ENCODE measurements at regions not wholly inside any gene's neighbourhood (a gene's known extent, or its start where the extent isn't known, plus 50 kb on each side); places are given as distances from the start of the nearest gene placed in this dataset.

DNA sequence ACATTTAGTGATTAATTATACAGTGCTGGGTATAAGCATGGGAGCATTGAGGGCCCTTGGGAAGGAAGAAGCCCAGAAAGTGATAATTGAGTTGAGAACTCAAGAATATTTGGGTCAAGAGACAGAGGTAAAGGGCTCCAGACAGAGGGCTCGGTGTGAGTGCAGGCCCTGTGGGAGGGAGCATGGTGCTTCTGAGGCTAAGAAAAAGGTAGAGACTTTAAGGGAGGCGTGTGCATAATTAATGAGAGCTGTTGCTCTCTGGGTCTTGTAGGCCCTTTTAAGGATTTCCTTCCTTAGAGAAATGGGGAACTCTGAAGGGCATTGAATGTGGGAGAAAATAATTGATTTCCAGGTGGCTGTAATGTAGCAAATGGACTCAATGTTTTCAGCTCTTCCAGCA, 735.0 kb upstream of the POU3F3 start:
- Histone ChIP-seq H3K9ac (ENCODE audit: low read length) (no peak overlapping the region), H3K36me3 (ENCODE audit: control insufficient read depth, insufficient read depth, low read length) (no peaks in the 10 kb centered on the region), H3K4me1 (ENCODE audit: control insufficient read depth, insufficient read depth, low read length) (no peaks in the 10 kb centered on the region), H3K27ac (ENCODE audit: low read depth, low read length) (no peak overlapping the region), H3K4me3 (ENCODE audit: low read length) (no peak overlapping the region), H3K27me3 (ENCODE audit: control insufficient read depth, insufficient read depth, low read length) (no peaks in the 10 kb centered on the region)

DNA sequence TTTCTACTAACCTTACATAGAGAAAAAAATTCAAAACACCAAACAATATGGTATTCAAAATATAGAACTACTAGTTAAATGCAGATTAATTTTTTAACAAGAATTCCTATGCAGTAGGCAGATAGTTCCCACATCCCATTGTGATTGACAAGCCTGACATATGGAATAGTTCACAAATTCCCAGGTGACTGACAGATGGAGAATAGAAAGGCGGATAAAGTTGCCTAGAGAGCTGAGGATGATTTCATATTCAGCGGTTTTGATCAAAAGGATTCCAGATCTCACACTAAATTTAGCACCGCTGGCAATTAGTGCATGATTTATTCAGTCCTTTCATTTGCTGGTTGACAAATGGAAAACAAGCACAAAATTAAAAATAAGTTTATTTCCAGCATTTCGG, 733.7 kb upstream of the POU3F3 start:
- H3K36me3 ChIP-seq (ENCODE audit: control insufficient read depth, insufficient read depth, low read length) = no peaks in the 10 kb centered on the region
- H3K27ac ChIP-seq (ENCODE audit: low read depth, low read length) = no peak overlapping the region
- H3K4me3 ChIP-seq (ENCODE audit: low read length) = no peak overlapping the region
- H3K4me1 ChIP-seq (ENCODE audit: control insufficient read depth, insufficient read depth, low read length) = no peaks in the 10 kb centered on the region
- no peaks in the 10 kb centered on the region for H3K27me3 ChIP-seq (ENCODE audit: control insufficient read depth, insufficient read depth, low read length)
- no peak overlapping the region for H3K9ac ChIP-seq (ENCODE audit: low read length)

DNA sequence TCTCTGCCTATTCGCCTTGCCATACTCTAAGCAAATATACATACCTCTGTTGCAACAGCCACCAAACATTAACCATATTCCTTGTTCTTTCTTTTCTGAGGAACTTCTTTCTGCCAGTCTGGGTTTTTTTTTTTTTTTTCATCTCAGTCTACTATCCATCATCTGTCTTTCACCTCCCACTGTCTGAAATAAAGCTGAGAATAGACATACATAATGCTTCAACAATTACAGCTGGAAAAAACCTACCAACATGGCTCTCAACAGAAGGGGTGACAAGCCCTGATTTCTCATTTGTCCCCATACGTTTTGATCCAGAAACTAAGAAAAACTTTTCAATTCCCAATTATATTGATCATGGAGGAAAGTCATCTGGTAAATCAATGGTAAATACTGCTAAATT, 728.8 kb upstream of the POU3F3 start:
- Histone ChIP-seq H3K4me3 (ENCODE audit: low read length) (no peak overlapping the region), H3K27me3 (ENCODE audit: control insufficient read depth, insufficient read depth, low read length) (no peaks in the 10 kb centered on the region), H3K9ac (ENCODE audit: low read length) (no peak overlapping the region), H3K27ac (ENCODE audit: low read depth, low read length) (no peak overlapping the region), H3K36me3 (ENCODE audit: control insufficient read depth, insufficient read depth, low read length) (no peaks in the 10 kb centered on the region), H3K4me1 (ENCODE audit: control insufficient read depth, insufficient read depth, low read length) (no peaks in the 10 kb centered on the region)

DNA sequence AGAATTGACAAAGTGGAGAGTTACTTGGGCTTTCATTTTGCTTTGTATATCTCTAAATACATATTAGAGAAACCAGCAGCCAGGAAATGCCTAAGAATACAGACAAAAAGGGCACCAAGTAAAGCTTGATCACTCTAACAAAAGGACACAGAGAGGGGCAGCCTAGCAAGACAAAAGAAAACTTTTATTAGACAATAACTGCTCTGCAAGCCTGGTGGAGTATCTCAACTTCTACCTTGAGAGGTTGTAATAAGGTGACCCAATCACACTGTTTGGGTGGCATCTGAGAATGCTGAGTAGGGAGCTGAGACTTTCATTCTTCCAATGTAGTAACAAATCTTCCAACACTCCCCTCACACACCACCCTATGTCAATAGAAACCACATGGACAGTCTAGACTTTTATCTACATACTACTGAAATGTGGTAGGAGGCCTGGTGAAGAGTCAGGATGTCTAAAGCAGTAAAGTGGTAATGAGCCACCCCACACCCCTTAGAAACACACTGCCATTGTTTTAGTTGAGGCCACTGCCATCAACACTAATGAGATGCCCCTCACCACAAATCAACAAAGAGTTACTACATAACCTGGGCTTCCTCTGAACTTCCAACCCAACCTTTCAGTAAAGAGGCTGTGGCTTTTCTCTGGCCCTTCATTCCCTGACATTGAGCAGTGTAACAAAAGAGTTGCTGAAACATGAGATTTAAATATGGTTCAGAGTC, 726.7 kb upstream of the POU3F3 start:
- Histone ChIP-seq H3K27me3 (ENCODE audit: control insufficient read depth, insufficient read depth, low read length) (no peaks in the 10 kb centered on the region), H3K27ac (ENCODE audit: low read depth, low read length) (no peak overlapping the region), H3K4me1 (ENCODE audit: control insufficient read depth, insufficient read depth, low read length) (no peaks in the 10 kb centered on the region), H3K9ac (ENCODE audit: low read length) (no peak overlapping the region), H3K36me3 (ENCODE audit: control insufficient read depth, insufficient read depth, low read length) (no peaks in the 10 kb centered on the region), H3K4me3 (ENCODE audit: low read length) (no peak overlapping the region)

DNA sequence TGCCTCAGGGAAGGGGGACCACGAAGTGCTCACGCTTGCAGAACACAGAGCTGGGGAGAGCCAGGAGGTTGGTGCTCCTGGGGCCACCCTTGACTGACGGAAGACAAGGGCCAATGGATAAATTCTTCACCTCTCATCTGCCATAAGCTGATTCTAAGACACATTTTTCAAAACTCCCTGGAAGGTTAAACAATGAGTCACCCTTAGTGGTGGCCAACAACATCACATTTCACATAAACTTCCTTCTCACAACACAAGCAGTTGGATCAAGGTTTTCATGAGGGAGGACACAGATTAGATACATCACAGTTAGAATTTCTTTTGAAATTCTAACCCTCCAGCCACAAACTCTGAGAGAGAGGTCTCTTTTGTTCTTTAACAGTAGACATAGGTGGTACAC, 713.6 kb upstream of the POU3F3 start:
- Histone ChIP-seq H3K27me3 (ENCODE audit: control insufficient read depth, insufficient read depth, low read length) (no peaks in the 10 kb centered on the region), H3K4me3 (ENCODE audit: low read length) (no peak overlapping the region), H3K9ac (ENCODE audit: low read length) (no peak overlapping the region), H3K4me1 (ENCODE audit: control insufficient read depth, insufficient read depth, low read length) (no peaks in the 10 kb centered on the region), H3K36me3 (ENCODE audit: control insufficient read depth, insufficient read depth, low read length) (no peaks in the 10 kb centered on the region), H3K27ac (ENCODE audit: low read depth, low read length) (no peak overlapping the region)

DNA sequence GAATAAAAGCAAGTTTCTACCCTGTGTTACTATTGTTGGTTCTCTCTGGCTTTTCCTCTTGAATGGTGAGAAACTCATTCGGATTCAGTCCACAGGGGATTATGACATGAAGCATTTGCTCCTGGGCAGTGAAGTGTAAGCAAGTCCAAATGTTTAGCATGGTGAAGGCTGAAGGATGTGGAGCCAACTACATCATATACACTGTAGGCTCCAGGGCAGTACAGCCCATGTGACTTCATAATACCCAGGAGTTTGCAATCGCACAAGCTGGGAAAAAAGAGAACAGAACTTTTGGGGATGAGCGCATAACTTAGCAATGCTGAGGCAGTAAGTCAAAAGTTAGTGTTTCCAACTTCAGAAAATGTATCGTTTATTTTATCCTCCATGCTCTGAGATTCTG, 695.7 kb upstream of the POU3F3 start:
- no peak overlapping the region for H3K9ac ChIP-seq (ENCODE audit: low read length)
- no peaks in the 10 kb centered on the region for H3K27me3 ChIP-seq (ENCODE audit: control insufficient read depth, insufficient read depth, low read length)
- H3K27ac ChIP-seq (ENCODE audit: low read depth, low read length) = no peak overlapping the region
- H3K4me1 ChIP-seq (ENCODE audit: control insufficient read depth, insufficient read depth, low read length) = no peaks in the 10 kb centered on the region
- H3K4me3 ChIP-seq (ENCODE audit: low read length) = no peak overlapping the region
- no peaks in the 10 kb centered on the region for H3K36me3 ChIP-seq (ENCODE audit: control insufficient read depth, insufficient read depth, low read length)

DNA sequence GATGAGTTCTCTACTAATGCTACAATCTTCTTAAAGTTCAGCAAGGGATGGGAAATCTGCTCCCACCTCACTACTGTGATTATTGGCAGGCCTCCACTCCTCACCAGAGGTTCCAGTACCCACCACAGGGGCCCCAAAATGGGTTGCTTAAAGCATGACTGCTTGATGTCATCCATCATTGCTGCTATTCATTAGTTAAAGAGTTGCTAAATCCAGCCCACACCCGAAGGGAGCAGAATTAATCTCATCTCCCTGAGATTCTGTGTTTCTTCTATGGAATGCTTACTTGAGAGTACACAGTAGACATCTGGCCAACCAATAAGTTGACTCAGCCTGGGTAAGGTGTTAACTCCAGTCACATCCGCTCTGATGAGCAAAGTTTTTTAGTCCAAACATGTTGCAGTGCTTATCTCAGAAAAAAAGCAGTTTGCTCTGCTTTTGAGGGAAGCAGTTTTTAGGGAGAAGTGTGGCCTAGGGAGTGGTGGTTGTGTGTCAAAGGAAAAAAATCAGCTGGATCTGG, 690.2 kb upstream of the POU3F3 start:
- H3K36me3 ChIP-seq (ENCODE audit: control insufficient read depth, insufficient read depth, low read length) = no peaks in the 10 kb centered on the region
- H3K9ac ChIP-seq (ENCODE audit: low read length) = no peak overlapping the region
- no peak overlapping the region for H3K4me3 ChIP-seq (ENCODE audit: low read length)
- H3K4me1 ChIP-seq (ENCODE audit: control insufficient read depth, insufficient read depth, low read length) = no peaks in the 10 kb centered on the region
- no peak overlapping the region for H3K27ac ChIP-seq (ENCODE audit: low read depth, low read length)
- H3K27me3 ChIP-seq (ENCODE audit: control insufficient read depth, insufficient read depth, low read length) = no peaks in the 10 kb centered on the region

DNA sequence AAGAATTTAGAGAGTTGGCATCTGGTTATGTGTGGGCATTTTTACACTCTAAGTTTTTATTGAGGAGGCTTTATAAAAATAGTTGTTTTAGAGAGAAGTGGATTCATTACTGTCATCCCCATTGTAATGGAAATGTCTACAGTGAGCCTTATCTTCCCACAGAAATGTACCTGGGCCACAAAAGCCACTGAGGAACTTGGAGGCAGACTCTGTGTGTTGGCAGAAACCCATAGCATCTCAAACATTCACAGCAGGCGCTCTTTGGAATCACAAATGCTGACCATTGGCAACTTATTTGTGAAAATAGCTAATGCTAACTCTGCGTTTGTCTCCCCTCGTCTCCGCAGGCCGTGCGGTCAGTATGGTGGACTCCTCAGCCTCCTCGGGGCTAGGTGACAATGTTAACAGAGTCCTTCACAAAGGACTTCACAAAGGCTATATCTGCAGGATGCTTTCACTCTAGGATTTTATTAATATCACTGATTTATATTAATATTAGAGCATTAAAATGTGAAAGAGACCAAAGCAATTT, 689.1 kb upstream of the POU3F3 start:
- Histone ChIP-seq H3K27ac (ENCODE audit: low read depth, low read length) (no peak overlapping the region), H3K4me3 (ENCODE audit: low read length) (no peak overlapping the region), H3K4me1 (ENCODE audit: control insufficient read depth, insufficient read depth, low read length) (no peaks in the 10 kb centered on the region), H3K36me3 (ENCODE audit: control insufficient read depth, insufficient read depth, low read length) (no peaks in the 10 kb centered on the region), H3K27me3 (ENCODE audit: control insufficient read depth, insufficient read depth, low read length) (no peaks in the 10 kb centered on the region), H3K9ac (ENCODE audit: low read length) (no peak overlapping the region)

DNA sequence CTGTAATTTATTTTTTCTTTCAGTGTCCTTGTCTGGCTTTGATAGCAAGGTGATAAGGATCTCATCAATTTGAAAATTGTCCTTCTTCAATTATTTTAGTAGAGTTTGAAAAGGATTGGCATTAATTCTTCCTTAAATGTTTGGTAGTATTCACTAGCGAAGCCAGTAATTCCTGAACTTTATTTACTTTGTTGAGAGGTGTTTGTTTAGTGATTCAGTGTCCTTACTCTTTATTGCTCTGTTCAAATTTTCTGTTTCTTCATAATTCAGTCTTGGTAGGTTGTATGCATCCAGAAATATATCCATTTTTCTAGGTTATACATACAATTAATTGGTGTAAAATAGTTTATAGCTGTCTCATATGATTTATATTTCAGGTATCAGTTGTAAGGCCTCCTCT, 676.7 kb upstream of the POU3F3 start:
- Histone ChIP-seq H3K4me3 (ENCODE audit: low read length) (no peak overlapping the region), H3K9ac (ENCODE audit: low read length) (no peak overlapping the region), H3K27ac (ENCODE audit: low read depth, low read length) (no peak overlapping the region), H3K4me1 (ENCODE audit: control insufficient read depth, insufficient read depth, low read length) (no peaks in the 10 kb centered on the region), H3K27me3 (ENCODE audit: control insufficient read depth, insufficient read depth, low read length) (no peaks in the 10 kb centered on the region), H3K36me3 (ENCODE audit: control insufficient read depth, insufficient read depth, low read length) (no peaks in the 10 kb centered on the region)

DNA sequence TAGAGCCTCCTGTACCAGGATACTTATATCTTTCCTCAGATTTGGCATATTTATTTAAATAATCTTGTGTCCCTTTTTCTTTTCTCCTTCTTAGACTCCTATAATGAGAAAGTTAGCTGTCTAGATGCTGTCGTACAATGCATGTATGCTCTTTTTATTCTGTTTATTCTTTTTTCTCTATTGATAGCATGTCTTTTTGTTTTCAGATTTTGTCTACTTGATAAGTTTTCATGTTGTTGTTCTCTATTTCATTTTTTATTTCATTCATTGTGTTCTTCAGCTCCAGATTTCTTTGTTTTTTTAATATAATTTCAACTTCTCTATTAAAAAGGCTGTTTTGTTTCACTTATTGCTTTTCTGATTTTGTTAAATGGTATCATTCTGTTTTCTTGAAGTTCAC, 674.3 kb upstream of the POU3F3 start:
- Histone ChIP-seq H3K27me3 (ENCODE audit: control insufficient read depth, insufficient read depth, low read length) (no peaks in the 10 kb centered on the region), H3K9ac (ENCODE audit: low read length) (no peak overlapping the region), H3K4me3 (ENCODE audit: low read length) (no peak overlapping the region), H3K4me1 (ENCODE audit: control insufficient read depth, insufficient read depth, low read length) (no peaks in the 10 kb centered on the region), H3K27ac (ENCODE audit: low read depth, low read length) (no peak overlapping the region), H3K36me3 (ENCODE audit: control insufficient read depth, insufficient read depth, low read length) (no peaks in the 10 kb centered on the region)

DNA sequence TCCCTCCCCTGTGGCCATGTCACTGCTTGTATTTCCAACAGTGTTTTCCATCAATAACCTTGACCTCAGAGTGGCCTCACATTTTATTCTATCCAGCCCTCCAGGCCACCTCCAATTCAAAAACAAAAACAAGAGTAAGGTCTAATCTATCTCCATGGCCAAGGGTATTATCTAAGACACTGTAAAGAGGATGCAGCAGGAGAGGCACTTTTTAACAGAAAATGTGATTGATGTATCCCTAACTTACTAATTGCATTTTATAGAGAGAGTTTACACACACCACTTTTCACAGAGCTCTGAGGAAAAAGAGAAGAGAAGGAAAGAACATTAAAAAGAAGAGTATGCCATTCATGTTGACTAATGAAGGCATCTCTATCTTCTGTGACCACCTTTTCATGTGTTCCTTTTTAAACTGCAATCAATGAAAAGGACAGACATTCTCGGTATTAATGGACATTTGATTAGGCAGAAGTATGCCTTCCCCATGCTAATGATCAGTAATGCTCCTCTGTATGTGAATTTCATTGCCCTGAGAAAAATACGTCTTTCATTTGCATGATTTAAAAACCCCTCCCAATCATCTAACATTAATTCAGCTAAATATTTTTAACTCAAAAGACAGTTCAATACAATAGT, 653.3 kb upstream of the POU3F3 start:
- Histone ChIP-seq H3K4me1 (ENCODE audit: control insufficient read depth, insufficient read depth, low read length) (no peaks in the 10 kb centered on the region), H3K27ac (ENCODE audit: low read depth, low read length) (no peak overlapping the region), H3K4me3 (ENCODE audit: low read length) (no peak overlapping the region), H3K9ac (ENCODE audit: low read length) (no peak overlapping the region), H3K36me3 (ENCODE audit: control insufficient read depth, insufficient read depth, low read length) (no peaks in the 10 kb centered on the region), H3K27me3 (ENCODE audit: control insufficient read depth, insufficient read depth, low read length) (no peaks in the 10 kb centered on the region)

DNA sequence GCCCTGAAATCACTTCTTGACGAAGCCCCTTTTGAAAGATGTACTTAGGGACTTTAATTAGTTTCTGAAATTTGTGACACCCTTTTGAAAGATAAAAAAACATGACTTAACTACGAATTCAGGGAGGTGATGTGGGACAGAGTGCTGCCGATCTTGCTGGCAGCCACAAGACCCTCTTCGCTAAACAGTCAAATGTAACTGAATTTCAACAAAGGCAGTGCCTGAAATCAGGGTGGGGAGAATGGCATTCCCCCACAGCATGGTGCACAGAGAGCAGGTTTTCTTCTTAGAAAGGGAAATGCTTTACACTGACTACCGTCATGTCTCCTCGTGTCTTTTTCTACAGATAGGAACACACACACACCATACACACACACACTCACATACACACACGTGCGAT, 640.2 kb upstream of the POU3F3 start:
- Histone ChIP-seq H3K4me3 (ENCODE audit: low read length) (no peak overlapping the region), H3K9ac (ENCODE audit: low read length) (no peak overlapping the region), H3K36me3 (ENCODE audit: control insufficient read depth, insufficient read depth, low read length) (no peaks in the 10 kb centered on the region), H3K4me1 (ENCODE audit: control insufficient read depth, insufficient read depth, low read length) (no peaks in the 10 kb centered on the region), H3K27ac (ENCODE audit: low read depth, low read length) (no peak overlapping the region), H3K27me3 (ENCODE audit: control insufficient read depth, insufficient read depth, low read length) (no peaks in the 10 kb centered on the region)
